ENCODE measurements at regions not wholly inside any gene's neighbourhood (a gene's known extent, or its start where the extent isn't known, plus 50 kb on each side); places are given as distances from the start of the nearest gene placed in this dataset.

DNA sequence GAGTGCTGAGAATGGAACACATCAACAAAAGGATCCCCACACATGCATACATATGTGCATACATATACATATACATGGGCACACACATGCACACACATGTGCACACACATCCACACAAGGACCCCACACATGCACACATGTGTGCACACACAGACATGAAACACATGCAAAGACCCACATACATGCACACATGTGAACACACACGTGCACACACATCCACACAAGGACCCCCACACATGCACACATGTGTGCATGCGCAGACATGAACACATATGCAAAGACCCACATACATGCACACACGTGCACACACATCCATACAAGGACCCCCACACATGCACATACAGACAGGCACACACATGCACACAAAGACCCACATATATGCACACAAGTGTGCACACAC is 104.4 kb upstream of the ADARB2 start:
- in situ Hi-C loops (cut with HindIII; ENCODE audit: low pct_ligation_motif_present, low sequenced_read_pairs): no loop called here

DNA sequence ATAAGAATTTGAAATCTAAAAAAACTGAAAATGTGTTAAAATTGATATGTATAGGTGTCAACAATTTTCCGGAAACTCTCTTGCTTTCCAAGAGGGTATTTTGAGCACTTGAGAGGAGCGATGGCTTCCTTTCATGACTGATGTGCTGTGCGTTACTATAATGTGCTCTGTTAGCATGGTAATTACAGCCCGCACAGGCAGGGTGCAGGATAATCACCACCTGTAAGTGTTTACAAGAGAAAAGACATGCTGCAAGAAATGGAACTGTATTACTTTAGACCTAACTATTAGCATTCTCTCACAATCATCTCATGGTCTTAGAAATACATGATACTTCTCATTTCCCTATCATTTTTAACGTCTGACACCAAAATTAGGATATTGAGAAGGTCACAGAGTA is 92.4 kb upstream of the ADARB2 start:
- Histone ChIP-seq H3K27ac (no peak overlapping the region), H3K27me3 (replicated peaks) (no peaks in the 10 kb centered on the region), H3K36me3 (replicated peaks) (no peaks in the 10 kb centered on the region), H3K4me3 (ENCODE audit: low read depth, low read length) (no peak overlapping the region)
- in situ Hi-C loops (cut with HindIII; ENCODE audit: low pct_ligation_motif_present, low sequenced_read_pairs): no loop called here
- TF ChIP-seq, protein P1, sequence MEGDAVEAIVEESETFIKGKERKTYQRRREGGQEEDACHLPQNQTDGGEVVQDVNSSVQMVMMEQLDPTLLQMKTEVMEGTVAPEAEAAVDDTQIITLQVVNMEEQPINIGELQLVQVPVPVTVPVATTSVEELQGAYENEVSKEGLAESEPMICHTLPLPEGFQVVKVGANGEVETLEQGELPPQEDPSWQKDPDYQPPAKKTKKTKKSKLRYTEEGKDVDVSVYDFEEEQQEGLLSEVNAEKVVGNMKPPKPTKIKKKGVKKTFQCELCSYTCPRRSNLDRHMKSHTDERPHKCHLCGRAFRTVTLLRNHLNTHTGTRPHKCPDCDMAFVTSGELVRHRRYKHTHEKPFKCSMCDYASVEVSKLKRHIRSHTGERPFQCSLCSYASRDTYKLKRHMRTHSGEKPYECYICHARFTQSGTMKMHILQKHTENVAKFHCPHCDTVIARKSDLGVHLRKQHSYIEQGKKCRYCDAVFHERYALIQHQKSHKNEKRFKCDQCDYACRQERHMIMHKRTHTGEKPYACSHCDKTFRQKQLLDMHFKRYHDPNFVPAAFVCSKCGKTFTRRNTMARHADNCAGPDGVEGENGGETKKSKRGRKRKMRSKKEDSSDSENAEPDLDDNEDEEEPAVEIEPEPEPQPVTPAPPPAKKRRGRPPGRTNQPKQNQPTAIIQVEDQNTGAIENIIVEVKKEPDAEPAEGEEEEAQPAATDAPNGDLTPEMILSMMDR (IDR thresholded peaks at IDR 0.05; ENCODE audit: low read depth, low read length, missing control alignments): no peak
- no peak for DNase-seq

More for the DNA sequence above, 104.4 kb upstream of the ADARB2 start:
- no peak for DNase-seq
- Histone ChIP-seq H3K27me3 (replicated peaks) (no peaks in the 10 kb centered on the region), H3K4me3 (ENCODE audit: low read depth, low read length) (no peak overlapping the region), H3K27ac (no peak overlapping the region), H3K36me3 (replicated peaks) (no peaks in the 10 kb centered on the region)
- TF ChIP-seq, protein P1 (IDR thresholded peaks at IDR 0.05; ENCODE audit: low read depth, low read length, missing control alignments): no peak

DNA sequence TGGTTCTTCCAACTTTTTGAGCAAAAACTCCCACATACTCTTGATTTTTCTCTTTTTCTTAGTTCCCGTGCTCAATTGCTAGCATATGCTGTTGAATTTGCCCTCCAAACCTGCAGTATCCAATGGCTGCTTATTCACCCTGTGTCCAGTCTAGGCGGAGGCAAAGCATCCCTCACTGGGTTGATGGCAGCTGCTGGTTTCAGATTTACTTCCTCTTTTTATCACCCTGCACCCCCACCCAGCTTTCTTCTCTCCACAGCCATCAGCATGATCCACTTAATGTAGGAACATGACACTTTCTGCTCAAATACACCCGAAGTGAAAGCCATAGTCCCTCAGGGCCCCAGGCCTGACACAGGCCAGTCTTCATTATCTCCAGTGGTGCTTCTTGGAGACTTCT is 87.6 kb upstream of the ADARB2 start:
- TF ChIP-seq, protein P1 (IDR thresholded peaks at IDR 0.05; ENCODE audit: low read depth, low read length, missing control alignments): no peak
- Histone ChIP-seq H3K27ac (no peak overlapping the region), H3K4me3 (ENCODE audit: low read depth, low read length) (no peak overlapping the region), H3K27me3 (replicated peaks) (no peaks in the 10 kb centered on the region), H3K36me3 (replicated peaks) (no peaks in the 10 kb centered on the region)
- in situ Hi-C loops (cut with HindIII; ENCODE audit: low pct_ligation_motif_present, low sequenced_read_pairs): no loop called here
- no peak for DNase-seq

DNA sequence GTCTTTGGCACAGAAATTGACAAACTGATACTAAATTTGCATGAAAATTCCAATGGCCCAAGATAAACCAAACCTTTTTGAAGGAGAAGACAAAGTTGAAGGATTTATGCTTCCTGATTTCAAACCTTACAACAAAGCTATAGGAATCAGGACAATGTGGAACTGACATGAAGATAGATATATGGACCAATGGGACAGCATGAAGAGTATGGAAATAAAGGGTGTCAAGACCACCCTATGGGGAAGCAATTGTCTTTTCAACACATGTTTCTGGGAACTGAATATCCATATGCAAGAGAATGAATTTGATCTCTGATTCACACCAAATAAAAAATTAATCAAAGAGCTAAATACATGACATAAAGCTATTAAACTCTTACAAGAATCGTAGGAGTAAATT is 77.2 kb upstream of the ADARB2 start:
- in situ Hi-C loops (cut with HindIII; ENCODE audit: low pct_ligation_motif_present, low sequenced_read_pairs): no loop called here
- Histone ChIP-seq H3K4me3 (ENCODE audit: low read depth, low read length) (no peak overlapping the region), H3K27ac (no peak overlapping the region), H3K36me3 (replicated peaks) (no peaks in the 10 kb centered on the region), H3K27me3 (replicated peaks) (no peaks in the 10 kb centered on the region)
- TF ChIP-seq, protein P1 (IDR thresholded peaks at IDR 0.05; ENCODE audit: low read depth, low read length, missing control alignments): no peak
- DNase-seq: no peak

DNA sequence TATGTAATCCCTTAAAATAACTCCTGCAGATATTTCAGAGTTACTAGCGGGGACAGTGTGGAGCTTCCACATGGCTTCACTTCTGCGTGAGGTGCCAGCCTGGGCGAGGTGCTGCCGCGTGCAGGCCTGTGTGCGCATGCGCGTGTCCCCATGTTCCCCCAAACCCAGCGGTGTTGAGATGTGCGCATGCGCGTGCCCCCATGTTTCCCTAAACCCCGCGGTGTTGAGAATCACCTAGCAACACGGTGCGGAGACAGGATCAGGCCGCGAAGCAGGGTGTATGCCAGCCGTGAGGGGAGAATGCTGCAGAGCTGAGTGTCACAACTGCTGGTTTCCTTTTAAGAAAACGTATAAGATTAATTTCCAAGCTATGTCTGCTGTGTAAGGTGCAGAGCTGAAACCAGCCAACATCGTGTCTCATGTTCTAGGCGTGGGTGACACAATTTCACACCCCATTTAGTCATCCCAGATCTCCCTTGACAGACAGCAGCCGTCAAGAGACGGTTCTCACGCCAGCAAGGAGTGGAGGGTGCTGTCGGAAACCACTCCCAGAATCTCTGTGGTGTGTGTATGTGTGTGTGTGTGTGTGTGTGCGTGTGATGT is 71.9 kb upstream of the ADARB2 start:
- H3K36me3 ChIP-seq (replicated peaks): no peaks in the 10 kb centered on the region
- in situ Hi-C loops (cut with HindIII; ENCODE audit: low pct_ligation_motif_present, low sequenced_read_pairs): no loop called here

More for the DNA sequence above, 71.9 kb upstream of the ADARB2 start:
- TF ChIP-seq, protein P1 (IDR thresholded peaks at IDR 0.05; ENCODE audit: low read depth, low read length, missing control alignments): no peak
- H3K4me3 ChIP-seq (ENCODE audit: low read depth, low read length): no peak overlapping the region
- no peak for DNase-seq
- H3K27ac ChIP-seq: no peak overlapping the region
- H3K27me3 ChIP-seq (replicated peaks): no peaks in the 10 kb centered on the region

All from brain microvascular endothelial cell (primary cell).